ENCODE measurements at regions not wholly inside any gene's neighbourhood (a gene's known extent, or its start where the extent isn't known, plus 50 kb on each side); places are given as distances from the start of the nearest gene placed in this dataset.
"Not testable (repeated sequence)": the region's sequence is repeated elsewhere in the genome, so short reads cannot be mapped to it uniquely, and the experiment has no call there.

GRCh38 chr9:97248252-97248651 is 59.2 kb upstream of the CCDC180 start:
- not testable (repeated sequence) for H3K27me3 ChIP-seq (ENCODE audit: insufficient read depth, low read length); H3K9ac ChIP-seq (ENCODE audit: low read depth, low read length); H3K9me3 ChIP-seq (ENCODE audit: insufficient read depth, low read depth, low read length); H3K4me1 ChIP-seq (ENCODE audit: insufficient read depth, low read length); H3K4me3 ChIP-seq (ENCODE audit: low read length); H3K27ac ChIP-seq (ENCODE audit: low read length); H3K36me3 ChIP-seq (ENCODE audit: insufficient read depth, low read depth, low read length)

- no peaks in the 10 kb centered on the region for H3K9me3 ChIP-seq (ENCODE audit: insufficient read depth, low read depth, low read length)
These were observed 63.9 kb upstream of the CCDC180 start for GRCh38 chr9:97243606-97244005.

DNA sequence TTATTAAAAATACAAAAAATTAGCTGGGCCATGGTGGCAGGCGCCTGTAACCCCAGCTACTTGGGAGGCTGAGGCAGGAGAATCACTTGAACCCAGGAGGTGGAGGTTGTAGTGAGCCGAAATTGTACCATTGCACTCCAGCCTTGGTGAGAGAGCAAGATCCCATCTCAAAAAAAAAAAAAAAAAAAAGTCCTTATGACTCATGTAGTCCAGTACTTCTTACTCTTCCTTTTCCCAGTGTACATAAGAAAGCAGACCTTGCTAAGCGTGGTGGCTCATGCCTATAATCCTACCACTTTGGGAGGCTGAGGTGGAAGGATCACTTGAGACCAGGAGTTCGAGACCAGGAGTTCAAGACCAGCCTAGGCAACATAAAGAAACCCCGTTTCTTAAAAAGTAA is 66.0 kb upstream of the CCDC180 start:
- not testable (repeated sequence) for H3K27me3 ChIP-seq (ENCODE audit: insufficient read depth, low read length); H3K36me3 ChIP-seq (ENCODE audit: insufficient read depth, low read depth, low read length); H3K4me3 ChIP-seq (ENCODE audit: low read length); H3K9ac ChIP-seq (ENCODE audit: low read depth, low read length); H3K9me3 ChIP-seq (ENCODE audit: insufficient read depth, low read depth, low read length); H3K27ac ChIP-seq (ENCODE audit: low read length); H3K4me1 ChIP-seq (ENCODE audit: insufficient read depth, low read length)

More at GRCh38 chr9:97243606-97244005, 63.9 kb upstream of the CCDC180 start:
- H3K36me3 ChIP-seq (ENCODE audit: insufficient read depth, low read depth, low read length): no peaks in the 10 kb centered on the region
- no peak overlapping the region for H3K4me3 ChIP-seq (ENCODE audit: low read length)
- no peak overlapping the region for H3K27ac ChIP-seq (ENCODE audit: low read length)
- no peak overlapping the region for H3K9ac ChIP-seq (ENCODE audit: low read depth, low read length)
- peaks cover 5% of the 10 kb centered on the region; the same call in 1 of the 2 replicates for H3K4me1 ChIP-seq (ENCODE audit: insufficient read depth, low read length)
- no peaks in the 10 kb centered on the region for H3K27me3 ChIP-seq (ENCODE audit: insufficient read depth, low read length)

DNA sequence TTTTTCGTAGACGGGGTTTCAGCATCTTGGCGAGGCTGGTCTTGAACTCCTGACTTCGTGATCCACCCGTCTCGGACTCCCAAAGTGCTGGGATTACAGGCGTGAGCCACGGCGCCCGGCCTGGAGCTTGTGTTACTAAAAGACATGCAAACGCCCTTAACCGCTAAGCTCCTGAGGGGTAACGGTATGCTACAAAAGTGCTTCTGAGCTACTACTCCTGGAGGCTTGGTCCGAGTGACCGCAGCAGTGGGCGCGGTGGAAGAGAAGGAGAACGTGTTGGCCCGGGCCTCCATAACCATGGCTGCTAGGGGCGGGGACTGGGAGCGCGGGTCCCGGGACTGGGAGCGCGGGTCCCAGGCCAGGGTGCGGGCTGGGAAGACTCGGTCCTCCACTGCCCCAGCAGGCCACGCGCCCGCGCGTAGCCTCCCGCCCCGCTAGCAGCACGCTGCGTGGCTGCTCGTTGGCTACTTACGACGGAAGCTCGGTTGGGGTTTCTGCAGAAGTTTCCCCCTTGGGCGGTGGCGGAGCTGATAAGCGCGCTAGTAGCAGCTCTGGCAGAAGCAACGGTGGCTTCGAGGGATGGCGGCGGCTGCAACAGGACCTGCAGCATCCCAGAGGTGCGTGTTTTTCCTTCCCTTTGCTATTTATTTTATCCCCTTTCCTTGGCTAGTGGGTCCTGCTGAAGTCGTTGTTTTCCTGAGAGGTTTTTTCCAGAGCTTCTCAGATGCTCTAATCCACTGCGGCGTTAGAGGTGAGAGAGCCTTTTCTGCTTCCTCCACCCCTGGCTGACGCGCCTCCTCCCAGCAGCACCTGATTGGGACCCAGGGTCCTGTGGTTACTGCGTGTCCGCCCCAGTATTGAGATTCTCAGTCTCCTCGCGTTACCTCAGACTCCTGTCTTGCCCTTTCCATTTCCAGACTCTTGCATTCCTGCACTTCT is 69.2 kb upstream of the CCDC180 start:
- peak overlapping the region; percentile 92 for H3K27ac ChIP-seq (ENCODE audit: low read length)
- peaks cover 8% of the 10 kb centered on the region; the same call in 1 of the 2 replicates for H3K4me1 ChIP-seq (ENCODE audit: insufficient read depth, low read length)
- H3K27me3 ChIP-seq (ENCODE audit: insufficient read depth, low read length): no peaks in the 10 kb centered on the region
- H3K9me3 ChIP-seq (ENCODE audit: insufficient read depth, low read depth, low read length): no peaks in the 10 kb centered on the region
- peak overlapping the region; percentile 86 for H3K4me3 ChIP-seq (ENCODE audit: low read length)
- H3K36me3 ChIP-seq (ENCODE audit: insufficient read depth, low read depth, low read length): no peaks in the 10 kb centered on the region; the same call in 1 of the 2 replicates
- peak overlapping the region; percentile 97 for H3K9ac ChIP-seq (ENCODE audit: low read depth, low read length)

- H3K4me1 ChIP-seq (ENCODE audit: insufficient read depth, low read length): peaks cover 14% of the 10 kb centered on the region; the same call in 1 of the 2 replicates
- no peak overlapping the region for H3K27ac ChIP-seq (ENCODE audit: low read length)
- H3K9me3 ChIP-seq (ENCODE audit: insufficient read depth, low read depth, low read length): no peaks in the 10 kb centered on the region
- no peaks in the 10 kb centered on the region for H3K27me3 ChIP-seq (ENCODE audit: insufficient read depth, low read length)
- peaks cover 4% of the 10 kb centered on the region; the same call in 1 of the 2 replicates for H3K36me3 ChIP-seq (ENCODE audit: insufficient read depth, low read depth, low read length)
- H3K9ac ChIP-seq (ENCODE audit: low read depth, low read length): peak overlapping the region; percentile 97; the same call in 1 of the 2 replicates
- H3K4me3 ChIP-seq (ENCODE audit: low read length): peak overlapping the region; percentile 86
These were observed 70.1 kb upstream of the CCDC180 start for GRCh38 chr9:97237311-97237786.

GRCh38 chr9:97233009-97233400 is 74.5 kb upstream of the CCDC180 start:
- not testable (repeated sequence) for H3K36me3 ChIP-seq (ENCODE audit: insufficient read depth, low read depth, low read length); H3K4me3 ChIP-seq (ENCODE audit: low read length); H3K4me1 ChIP-seq (ENCODE audit: insufficient read depth, low read length); H3K27ac ChIP-seq (ENCODE audit: low read length); H3K27me3 ChIP-seq (ENCODE audit: insufficient read depth, low read length); H3K9ac ChIP-seq (ENCODE audit: low read depth, low read length); H3K9me3 ChIP-seq (ENCODE audit: insufficient read depth, low read depth, low read length)

- not testable (repeated sequence) for H3K4me1 ChIP-seq (ENCODE audit: insufficient read depth, low read length); H3K27ac ChIP-seq (ENCODE audit: low read length); H3K4me3 ChIP-seq (ENCODE audit: low read length); H3K9me3 ChIP-seq (ENCODE audit: insufficient read depth, low read depth, low read length); H3K9ac ChIP-seq (ENCODE audit: low read depth, low read length); H3K36me3 ChIP-seq (ENCODE audit: insufficient read depth, low read depth, low read length); H3K27me3 ChIP-seq (ENCODE audit: insufficient read depth, low read length)
These were observed 75.1 kb upstream of the CCDC180 start for GRCh38 chr9:97232060-97233008.

GRCh38 chr9:97222393-97222792 is 85.1 kb upstream of the CCDC180 start:
- Histone ChIP-seq H3K9ac (ENCODE audit: low read depth, low read length) (peak overlapping the region; percentile 97), H3K27ac (ENCODE audit: low read length) (peak overlapping the region; percentile 88), H3K27me3 (ENCODE audit: insufficient read depth, low read length) (peaks cover 25% of the 10 kb centered on the region; the same call in 1 of the 2 replicates), H3K4me3 (ENCODE audit: low read length) (peak overlapping the region; percentile 89)
- H3K36me3 ChIP-seq (ENCODE audit: insufficient read depth, low read depth, low read length); H3K4me1 ChIP-seq (ENCODE audit: insufficient read depth, low read length); H3K9me3 ChIP-seq (ENCODE audit: insufficient read depth, low read depth, low read length): not testable (repeated sequence)

DNA sequence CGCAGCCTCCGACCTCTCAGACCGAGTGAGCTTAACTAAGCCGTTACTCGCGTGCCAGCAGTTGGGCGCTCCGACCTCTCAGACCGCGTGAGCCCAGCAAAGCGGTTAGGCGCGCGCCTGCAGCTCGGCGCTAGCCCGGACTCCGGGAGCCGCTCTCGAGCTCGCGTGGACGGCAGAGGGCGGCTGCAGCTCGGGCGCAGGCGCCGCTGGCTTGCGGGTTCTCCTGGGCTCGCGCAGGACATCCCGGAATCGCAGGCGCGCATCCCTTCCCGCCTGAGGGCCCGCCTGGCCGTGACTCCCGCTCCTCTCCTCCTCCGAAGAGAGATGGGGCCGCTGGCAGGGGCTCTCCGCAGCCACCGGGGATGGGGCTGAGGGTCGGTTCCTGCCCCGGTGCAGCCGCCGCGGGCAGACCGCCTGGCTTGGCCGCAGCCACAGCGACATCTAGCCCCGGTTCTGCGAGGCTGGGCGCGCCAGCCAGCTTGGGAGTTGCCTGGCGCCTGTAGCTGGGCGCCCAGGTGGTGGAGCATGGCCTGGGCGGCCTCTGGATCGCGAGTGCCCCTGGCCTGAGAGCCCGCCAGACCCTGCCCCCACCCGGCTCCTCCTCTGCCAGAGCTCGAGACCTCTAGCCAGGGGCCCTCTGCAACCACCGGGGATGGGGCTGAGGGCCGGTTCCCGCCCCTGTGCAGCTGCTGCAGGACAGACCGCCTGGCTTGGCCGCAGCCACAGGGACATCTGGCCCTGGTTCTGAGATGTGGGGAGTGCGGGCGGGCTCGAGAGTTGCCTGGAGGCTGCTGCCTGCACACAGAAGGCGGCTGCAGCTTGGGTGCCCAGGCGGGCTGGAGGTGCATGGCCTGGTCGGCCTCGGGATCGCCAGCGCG is 85.7 kb upstream of the CCDC180 start:
- Histone ChIP-seq H3K4me3 (ENCODE audit: low read length) (peak overlapping the region; percentile 89), H3K27ac (ENCODE audit: low read length) (peak overlapping the region; percentile 88), H3K27me3 (ENCODE audit: insufficient read depth, low read length) (peaks cover 25% of the 10 kb centered on the region; the same call in 1 of the 2 replicates), H3K9ac (ENCODE audit: low read depth, low read length) (peak overlapping the region; percentile 97)
- H3K9me3 ChIP-seq (ENCODE audit: insufficient read depth, low read depth, low read length); H3K36me3 ChIP-seq (ENCODE audit: insufficient read depth, low read depth, low read length); H3K4me1 ChIP-seq (ENCODE audit: insufficient read depth, low read length): not testable (repeated sequence)

DNA sequence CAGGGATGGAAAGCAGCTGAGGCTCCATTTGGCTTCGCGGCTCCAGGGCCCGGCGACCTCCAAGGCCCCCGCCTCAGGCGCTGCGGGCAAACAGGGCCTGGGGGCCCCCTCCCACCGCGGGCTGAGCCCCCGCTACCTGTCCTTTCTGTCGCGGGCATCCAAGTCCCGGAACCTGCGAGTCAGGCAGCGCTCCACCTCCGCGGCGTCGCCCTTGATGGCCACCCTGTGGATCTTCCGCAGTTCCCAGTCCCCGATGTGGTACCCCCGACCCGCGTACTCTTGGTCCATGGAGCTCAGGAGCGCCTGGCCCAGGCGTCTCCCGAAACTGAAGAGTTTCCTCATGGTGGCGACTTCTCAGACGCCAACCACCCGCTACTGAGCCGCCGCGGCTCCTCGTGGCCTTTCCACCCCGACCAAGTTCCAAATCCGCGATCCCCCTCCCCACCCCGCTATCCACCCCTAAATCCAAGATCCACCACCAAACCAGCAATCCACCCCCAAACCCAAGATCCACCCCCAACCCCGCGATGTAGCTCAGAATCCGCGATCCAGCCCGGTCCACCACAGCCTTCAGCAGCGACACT is 86.5 kb upstream of the CCDC180 start:
- no peaks in the 10 kb centered on the region for H3K9me3 ChIP-seq (ENCODE audit: insufficient read depth, low read depth, low read length)
- peaks cover 3% of the 10 kb centered on the region; the same call in 1 of the 2 replicates for H3K4me1 ChIP-seq (ENCODE audit: insufficient read depth, low read length)
- peak overlapping the region; percentile 97 for H3K9ac ChIP-seq (ENCODE audit: low read depth, low read length)
- peak overlapping the region; percentile 89 for H3K4me3 ChIP-seq (ENCODE audit: low read length)
- peak overlapping the region; percentile 88 for H3K27ac ChIP-seq (ENCODE audit: low read length)
- H3K27me3 ChIP-seq (ENCODE audit: insufficient read depth, low read length): peaks cover 25% of the 10 kb centered on the region; the same call in 1 of the 2 replicates
- H3K36me3 ChIP-seq (ENCODE audit: insufficient read depth, low read depth, low read length): 0 out of 2 replicates have a peak, but pooled peaks cover 2% of the 10 kb centered on the region

Measured in iPS-20b (cell line).